HK-2 (cell line): ENCODE measurements at regions not wholly inside any gene's neighbourhood (a gene's known extent, or its start where the extent isn't known, plus 50 kb on each side); places are given as distances from the start of the nearest gene placed in this dataset.

Experiments
- DNase-seq: peaks from one replicate; pipeline ENCODE4 v3.0.0-alpha.2; 2018; ENCODE audit not compliant: unreplicated experiment

DNA sequence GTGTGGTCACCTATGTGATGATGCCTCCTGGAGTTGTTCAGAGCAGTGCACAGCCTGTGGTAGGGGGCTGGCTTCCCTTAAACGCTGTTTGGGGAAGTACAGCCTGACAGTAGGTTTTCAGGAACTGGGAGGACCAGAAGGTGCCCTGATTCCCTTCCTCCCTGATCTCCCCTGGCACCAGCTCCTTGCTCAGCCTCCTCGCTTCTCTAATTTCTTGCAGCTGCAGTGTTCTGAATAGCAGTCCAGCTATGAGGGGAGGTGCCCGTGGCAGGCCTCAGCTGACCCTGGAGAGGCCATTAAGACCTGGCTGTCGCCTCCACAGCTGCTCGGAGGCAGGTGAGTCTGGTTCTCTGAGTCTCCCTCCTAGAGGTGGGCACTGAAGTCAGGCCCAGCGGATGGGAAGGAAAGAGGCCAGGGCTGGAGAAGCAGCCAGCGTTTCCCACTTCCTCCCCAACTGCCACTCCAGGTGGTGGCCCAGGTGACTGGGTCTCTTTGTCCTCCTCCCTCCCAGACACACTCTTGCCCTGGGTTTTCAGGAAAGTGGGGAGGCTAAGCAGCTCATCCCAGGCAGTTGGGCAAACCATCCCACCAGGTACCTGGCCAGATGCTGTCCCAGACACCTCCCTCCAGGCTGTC, 52.0 kb upstream of the RPL11 start:
- no peak for DNase-seq

DNA sequence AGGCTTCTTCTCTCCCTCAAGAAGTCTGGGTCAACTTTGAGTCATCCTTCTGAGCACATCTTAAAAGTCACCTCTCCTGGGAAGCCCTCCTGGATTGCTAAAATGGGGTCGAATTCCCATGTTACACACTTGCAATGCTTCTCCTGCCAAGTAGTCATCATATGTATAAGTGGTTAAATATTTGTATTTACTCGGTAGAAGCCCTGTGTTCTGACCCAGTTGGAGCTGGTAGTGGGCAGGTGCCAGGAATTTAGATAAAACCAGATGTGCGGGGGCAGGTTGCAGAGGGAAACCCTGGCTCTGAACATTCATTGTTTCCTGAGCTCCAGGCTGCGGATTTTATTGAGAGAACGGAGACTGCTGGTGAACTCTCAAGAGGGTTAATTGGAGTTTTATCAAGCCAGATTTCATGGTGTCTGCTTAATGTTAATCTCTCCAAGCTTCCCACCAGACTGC, 52.8 kb upstream of the RPL11 start:
- no peak for DNase-seq

DNA sequence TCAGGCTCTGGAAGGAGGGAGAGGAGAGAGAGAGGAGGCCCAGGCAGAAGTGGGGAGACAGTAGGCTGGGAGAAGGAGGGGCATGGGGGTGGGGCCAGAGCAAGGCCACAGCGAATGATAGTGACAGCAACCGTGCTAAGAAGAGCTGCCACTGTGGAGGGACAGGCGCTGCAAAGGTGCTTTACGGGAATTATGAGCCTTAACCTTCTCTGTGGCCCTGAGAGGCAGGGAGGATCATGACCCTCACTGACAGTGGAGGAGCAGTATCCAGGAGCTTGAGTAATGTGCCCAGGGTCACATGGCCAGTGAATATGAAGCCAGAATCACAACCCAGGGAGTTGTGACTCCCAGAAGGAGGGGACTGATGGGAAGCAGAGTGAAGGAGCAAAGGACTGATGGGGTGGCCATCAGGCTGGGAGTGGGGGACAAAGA, 53.4 kb upstream of the RPL11 start:
- no peak for DNase-seq

DNA sequence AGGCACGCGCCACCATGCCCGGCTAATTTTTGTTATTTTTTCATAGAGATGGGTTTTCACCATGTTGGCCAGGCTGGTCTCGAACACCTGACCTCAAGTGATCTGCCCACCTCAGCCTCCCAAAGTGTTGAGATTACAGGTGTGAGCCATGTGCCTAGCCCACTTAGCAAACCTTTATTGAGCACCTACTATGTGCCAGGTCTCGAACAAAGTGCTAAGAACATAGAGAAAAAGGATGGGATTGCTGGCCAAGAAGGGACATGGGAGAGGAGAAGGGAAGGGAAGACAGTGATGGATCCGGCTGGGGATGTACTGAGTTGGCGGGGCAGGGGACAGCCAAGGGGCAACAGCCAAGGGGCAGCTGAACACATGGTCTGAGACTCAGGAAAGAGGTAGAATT, 55.6 kb upstream of the RPL11 start:
- DNase-seq, result no peak

DNA sequence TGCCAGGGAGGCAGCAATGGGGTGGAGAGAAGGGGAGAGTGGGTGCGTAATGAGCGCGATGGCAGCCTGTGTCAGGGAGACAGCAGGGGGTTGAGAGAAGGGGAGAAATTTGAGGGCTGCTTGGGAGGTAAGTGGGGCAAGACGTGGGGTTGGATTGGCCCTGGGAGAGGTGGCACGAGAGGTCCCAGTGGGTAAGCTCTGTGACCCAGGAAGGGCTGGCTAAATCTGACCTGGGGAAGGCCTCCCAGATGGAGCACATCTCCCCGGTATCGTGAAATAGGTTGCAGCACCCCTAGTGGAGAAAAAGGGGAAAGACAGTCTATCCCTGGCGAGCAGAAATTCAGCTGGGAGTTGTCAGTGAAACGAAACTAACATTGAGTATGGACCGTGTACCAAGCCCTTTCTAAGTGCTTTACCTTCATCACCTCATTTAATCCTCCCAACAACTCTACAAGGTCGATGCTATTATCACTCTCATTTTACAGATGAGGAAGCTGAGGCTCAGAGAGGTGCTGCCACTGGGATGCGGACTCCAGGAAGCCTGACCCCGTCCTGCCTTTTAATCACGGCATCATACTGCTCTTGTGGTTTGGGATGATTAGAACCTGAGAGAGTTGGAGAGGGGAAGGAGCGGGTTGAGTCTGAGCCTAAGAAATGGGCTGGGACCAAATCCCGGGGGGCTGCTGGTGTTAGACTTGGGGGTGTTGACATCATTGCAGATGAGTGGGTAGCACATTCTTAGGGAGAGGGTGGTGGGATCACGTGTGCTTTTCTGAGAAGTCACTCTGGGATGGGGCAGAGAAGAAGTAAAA, 56.6 kb upstream of the RPL11 start:
- peak; percentile 69 for DNase-seq

DNA sequence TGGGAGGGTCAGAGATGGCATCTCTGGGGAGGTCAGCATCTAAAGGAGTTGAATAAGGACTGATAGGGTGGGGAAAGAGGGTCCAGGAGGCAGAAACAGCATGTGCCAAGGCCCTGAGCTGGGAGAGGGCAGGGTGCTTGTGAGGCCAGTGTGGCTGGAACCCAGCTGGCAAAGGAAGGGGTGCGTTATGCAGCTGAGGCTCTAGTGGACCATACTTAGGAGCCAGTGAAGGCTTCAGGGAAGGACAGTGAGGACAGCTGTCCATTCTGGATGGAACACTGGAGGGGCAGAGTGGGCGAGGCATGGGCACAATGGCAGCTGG, 57.1 kb upstream of the RPL11 start:
- DNase-seq, result no peak

DNA sequence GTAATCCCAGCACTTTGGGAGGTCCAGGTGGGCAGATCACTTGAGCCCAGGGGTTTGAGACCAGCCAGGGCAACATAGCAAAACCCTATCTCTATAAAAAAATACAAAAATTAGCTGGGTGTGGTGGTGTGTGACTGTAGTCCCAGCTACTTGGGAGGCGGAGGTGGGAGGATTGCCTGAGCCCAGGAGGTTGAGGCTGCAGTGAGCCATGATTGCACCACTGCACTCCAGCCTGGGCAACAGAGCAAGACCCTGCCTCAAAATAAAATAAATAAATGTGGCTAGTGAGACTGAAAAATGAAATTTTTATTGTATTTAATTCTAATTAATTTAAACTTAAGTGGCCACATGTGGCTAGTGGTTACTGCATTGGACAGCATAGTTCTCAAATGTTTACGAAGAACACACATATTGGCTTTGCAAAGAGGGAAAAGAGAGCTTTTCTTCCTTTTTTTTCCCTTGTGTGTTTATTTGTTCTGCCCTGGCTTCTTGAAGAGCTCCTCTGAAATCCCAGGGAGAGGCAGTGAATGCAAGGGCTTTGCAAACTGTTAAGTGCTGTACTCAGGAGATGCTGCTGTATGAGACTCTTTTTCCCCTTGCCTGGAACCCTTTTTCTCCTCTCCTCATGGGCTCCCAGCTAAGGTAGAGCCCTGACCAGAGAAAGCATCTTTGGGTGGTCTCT, 59.0 kb upstream of the RPL11 start:
- no peak for DNase-seq

DNA sequence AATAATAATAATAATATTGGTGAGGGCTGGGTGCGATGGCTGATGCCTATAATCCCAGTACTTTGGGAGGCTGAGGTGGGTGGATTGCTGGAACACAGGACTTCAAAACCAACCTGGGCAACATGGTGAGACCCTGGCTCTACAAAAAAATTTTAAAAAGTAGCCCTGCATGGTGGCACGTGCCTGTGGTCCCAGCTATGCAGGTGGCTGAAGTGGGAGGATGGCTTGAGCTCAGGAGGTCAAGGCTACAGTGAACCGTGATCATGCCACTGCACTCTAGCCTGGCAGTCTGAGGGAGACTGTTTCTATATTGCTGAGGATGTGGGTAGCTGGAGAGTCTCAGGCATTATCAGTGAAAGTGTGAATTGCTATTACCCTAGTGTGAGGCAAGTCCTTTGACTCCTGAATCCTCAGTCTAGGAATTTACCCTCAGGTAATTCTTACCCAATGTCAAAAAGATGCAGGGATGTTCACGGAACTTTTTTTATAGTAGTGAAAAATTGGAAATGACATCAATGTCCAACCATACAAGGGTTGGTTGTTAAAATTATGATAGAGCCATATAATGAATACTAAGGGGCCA, 61.8 kb upstream of the RPL11 start:
- no peak for DNase-seq

DNA sequence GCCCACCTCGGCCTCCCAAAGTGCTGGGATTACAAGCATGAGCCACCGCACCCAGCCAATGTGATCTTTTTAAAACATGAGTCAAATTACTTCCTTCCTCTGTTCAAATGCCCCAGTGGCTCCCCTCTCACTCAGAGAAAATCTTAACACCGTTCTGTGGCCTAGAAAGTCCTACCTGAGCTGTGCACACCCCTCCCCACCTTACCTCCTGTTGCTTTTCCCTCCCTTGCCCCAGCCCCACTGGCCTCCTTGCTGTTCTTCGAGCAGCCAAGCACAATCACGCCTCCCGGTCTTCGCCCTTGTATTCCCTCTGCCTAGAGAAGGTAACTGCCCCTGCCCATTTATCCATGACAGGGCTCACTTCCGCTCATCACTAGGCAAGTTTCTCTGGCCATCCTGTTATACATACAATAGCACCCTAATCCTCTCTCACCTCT, 62.6 kb upstream of the RPL11 start:
- no peak for DNase-seq

DNA sequence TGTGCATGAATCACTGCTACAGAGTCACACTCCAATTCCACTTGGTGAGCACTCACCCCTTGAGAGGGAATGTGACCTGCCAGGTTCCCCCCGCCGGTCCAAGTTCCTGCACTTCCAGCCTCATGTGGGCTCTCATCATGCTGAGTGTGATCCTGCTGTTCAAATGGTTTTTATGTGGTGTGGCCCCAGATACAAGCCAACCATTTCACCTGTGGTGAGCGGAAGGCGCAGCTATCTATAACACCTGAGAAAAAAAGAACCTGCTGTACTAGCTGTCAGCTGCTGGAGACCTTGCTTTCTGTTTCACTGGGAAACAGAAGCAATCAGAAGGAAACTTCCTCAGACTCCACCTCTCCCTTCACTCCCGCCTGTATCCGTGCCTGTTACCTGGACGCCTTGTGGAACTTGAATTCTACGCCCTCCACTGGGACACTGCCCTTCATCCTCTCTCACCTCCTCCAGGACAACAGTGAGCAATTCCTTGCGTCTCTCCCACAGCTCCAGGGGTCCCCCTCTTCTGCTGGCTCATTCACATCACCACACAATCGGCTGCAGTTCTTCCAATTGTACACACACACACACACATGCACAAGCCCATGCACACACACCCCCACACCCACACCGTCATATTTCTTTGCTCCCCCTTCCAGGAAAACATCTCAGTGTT, 64.4 kb upstream of the RPL11 start:
- DNase-seq, result no peak

DNA sequence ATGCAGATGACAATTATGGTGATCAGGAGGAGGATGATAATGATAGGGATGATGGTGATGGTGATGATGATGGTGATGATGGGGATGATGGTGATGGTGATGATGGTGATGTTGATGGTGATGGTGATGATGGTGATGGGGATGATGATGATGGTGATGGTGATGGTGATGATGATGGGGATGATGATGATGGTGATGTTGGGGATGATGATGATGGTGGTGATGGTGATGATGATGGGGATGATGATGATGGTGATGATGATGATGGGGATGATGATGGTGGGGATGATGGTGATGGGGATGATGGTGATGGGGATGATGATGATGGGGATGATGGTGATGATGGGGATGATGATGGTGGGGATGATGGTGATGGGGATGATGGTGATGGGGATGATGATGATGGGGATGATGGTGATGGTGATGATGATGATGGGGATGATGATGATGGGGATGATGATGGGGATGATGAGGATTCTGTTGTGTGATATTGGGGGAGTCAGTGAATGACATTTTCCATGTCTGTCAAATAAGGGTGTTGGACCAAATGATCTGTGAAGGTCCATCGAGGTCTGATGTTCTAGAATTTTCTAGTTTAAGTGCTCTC, 65.6 kb upstream of the RPL11 start:
- no peak for DNase-seq

DNA sequence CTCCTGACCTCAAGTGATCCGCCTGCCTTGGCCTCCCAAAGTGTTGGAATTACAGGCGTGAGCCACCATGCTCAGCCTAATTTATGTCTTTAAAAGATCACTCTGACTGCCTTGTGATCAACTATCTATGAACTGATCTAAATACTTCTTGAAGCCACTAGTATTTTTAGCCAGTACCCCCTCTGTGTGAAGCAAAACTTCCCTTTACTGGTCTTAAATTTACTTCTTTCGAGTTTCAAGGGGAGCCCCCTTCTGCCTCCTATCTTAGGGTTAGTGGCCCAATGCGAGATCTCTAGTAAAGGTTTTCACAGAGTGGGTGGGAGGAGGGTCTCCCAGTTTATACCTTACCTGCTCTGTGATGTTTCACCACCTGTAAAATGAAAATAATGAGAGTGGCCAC, 66.1 kb upstream of the RPL11 start:
- no peak for DNase-seq

DNA sequence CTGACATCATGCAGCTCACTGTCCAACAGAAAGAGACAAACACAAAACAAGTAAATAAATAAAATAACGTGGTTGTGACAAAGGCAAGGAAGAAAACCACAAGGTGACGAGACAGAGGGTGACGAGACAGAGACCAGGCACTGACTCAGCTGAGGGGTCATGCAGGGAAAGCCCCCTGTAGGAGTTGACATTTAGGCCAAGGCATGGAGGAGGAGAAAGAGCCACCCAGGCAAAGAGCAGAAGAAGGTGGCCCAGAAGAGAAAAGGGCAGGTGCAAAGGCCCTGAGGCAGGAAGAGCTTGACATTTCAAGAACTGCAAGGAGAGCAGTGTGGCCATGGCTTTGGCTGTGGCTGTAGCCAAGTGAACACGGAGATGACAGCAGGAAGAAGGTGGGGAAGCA, 65.1 kb upstream of the ID3 start:
- DNase-seq, result no peak

DNA sequence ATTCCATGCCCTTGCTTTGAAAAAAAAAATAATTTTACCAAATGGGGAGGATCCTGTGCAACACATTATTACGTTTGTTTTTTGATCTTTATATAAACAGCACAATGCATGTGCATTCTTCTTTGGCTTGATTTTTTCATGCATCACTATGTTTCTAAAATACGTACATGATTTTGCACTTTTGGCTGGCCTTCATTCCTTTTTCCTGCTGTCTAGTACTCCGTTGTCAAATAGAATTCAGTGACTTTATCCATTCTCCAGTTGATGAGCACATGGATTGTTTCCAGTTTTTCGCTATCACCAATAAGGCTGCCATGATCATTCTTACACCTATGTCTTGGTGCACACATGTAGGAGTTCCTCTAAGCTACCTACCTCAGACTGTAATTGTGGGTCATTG, 63.0 kb upstream of the ID3 start:
- no peak for DNase-seq

DNA sequence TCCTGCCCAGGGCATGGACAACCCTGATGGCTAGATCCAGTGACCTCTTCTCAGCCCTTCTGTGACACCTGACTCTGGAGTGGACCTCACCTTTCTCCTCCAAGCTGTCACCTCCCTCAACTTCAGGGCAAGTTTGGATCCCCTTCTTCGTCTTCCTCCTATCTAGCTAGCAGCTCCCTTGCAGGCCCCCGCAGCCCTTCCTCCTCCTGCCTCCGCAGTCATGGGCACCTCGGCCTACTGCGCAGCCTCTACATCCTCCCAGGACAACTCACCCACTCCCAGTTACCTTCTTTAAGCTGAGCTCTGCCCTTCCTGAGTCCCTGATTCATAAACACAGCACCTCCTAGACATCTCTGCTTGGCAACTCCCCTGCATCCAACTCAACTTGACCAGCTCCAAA, 61.3 kb upstream of the ID3 start:
- no peak for DNase-seq

DNA sequence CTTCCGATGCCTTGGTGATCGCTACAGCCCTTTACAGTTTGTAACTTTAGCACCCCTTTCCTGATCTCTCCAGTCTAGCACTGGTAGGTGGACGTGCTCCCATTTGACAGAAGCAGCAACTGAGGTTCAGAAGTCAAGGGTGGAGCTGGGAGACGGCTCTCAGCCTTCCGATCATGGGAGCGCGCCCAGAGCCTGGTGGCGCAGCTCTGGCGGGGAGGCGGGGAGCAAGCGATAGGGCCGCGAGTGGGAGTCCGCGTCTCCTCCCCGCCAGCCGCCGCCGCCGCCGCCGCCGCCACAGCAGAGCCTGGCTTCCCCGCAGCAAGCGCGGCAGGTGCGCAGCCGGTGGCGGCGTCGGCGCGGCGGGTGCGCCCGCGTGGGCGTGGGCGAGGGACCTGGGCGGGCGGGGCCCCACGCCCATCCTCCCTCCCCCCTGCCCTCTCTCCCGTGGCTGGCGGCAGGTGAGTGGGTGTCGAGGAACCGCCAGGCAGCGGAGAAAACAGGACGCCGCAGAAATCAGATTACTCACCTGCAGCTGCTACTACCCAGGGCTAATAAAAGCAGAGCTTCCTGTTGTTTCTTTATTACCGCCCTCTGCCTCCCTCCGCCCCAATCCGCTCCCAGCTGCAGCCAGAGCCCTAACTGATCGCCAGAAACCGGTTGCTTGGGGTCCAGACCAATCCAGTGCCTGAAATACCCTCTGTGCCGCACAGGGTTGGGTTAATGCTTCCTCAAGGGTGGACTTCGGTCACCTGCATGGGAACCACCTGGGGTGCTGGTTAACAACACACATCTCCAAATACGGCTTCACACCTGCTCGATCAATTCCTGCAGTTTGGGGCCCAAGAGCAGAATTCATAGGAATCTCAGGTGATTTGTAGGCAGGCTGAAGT, 60.2 kb upstream of the ID3 start:
- peak; percentile 10 for DNase-seq

DNA sequence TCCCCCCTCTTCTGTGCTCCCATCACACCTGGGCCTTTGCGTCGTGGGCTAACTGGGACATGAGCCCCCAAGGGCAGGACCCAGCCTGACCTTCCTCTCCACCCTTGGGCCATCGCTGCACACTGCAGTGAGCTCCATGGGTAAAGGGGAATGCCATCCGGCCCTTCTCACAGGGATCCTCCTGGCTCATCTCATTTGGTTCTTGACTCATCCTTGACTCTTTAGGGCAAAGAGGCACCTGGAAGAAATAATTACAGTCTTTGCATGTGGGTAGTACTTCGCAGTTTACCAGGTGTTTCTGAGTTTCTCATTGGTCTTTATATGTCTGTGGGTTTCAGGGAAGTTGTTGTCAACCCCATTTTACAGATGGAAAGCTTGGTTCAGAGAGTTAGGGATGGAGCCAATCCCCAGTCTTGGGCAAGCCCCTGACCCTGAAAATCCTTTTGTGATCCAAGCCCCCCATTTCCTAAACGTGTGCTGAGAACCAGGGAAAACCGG, 59.3 kb upstream of the ID3 start:
- DNase-seq, result no peak

DNA sequence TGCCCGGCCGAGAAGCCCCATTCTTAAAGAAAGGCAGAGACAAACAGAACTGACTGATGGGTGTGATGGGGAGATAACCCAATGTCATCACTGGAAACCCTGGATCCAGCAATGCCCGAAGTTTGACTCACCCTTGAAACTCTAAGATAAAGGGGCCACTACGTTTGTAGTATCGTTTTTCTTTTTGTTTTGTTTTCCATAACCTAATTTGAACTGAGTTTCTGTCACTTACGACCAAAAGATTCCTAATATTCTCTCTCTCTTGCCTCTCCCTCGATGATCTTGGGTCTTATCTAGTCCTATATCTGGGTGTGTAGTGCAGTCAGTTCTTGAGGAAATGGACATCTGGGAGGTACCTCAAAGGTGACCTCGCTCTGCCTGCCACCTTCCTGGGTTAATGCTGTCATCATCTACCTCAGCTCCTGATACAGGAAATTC, 57.8 kb upstream of the ID3 start:
- no peak for DNase-seq

DNA sequence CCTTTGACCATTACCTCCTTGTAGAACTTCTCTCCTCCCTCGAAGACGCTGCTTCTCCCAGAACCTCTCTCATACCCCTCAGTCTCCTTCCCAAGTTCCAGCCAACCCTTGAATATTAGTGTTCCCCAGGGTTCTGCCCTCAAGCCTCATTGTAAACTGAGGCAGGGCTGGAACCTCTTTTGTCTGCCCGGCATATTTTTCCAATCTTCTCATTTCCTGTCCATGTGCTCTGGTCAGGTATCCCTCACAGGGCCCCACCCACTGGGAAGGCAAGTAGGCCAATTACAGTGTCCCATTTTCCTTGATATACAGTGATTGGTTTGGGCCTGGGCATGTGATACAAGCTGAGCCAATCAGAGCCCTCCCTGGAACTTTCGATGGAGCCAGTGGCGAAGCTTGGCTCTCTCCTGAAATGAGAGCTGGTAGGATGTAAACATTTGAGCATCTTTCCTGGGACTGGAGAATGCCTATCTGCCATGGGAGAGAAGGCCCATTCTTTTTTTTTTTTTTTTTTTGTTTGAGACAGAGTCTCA, 57.1 kb upstream of the ID3 start:
- no peak for DNase-seq

DNA sequence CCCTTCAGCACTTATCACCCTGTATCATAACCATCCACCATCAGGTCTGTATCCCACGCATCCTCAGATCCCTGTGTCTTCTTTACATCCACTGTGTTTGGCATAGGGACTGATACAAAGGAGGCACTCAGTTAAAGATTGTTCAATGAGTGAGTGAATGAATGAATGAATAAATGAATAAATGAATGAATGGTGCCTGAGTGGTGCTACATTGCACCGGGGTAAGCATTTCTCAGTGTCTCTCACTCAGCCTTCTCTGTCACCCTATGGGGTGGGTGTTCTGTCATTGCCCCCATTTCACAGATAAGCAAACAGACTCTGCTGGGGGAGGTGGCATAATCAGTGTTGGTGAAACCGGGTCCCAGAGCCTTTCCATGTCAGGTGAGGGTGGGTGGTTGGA, 56.6 kb upstream of the ID3 start:
- no peak for DNase-seq
